Esophagus squamous epithelium (tissue), 4 donors: ENCODE measurements at regions not wholly inside any gene's neighbourhood (a gene's known extent, or its start where the extent isn't known, plus 50 kb on each side); places are given as distances from the start of the nearest gene placed in this dataset.
"Not testable (repeated sequence)": the region's sequence is repeated elsewhere in the genome, so short reads cannot be mapped to it uniquely, and the experiment has no call there.

Experiments used
- POLR2A ChIP-seq, 4 donors: fragments of 450-650 bp; IDR thresholded peaks; one replicate each; pipeline ENCODE4 v1.6.1; 2017; ENCODE audit warnings: antibody characterized with exemption in 4 of 4, mild to moderate bottlenecking in 4 of 4, moderate library complexity in 3 of 4
- TF ChIP-seq, protein P1 (sequence below), 6 experiments: fragments of 450-650 bp in 4 of 6; fragments of 200-600 bp in 2 of 6; sonication (generic) in 2 of 6; IDR thresholded peaks; one replicate each; pipeline ENCODE4 v1.5.1; 2016 to 2019; ENCODE audit warnings: antibody characterized with exemption in 6 of 6, mild to moderate bottlenecking in 4 of 6, moderate library complexity in 4 of 6

DNA sequence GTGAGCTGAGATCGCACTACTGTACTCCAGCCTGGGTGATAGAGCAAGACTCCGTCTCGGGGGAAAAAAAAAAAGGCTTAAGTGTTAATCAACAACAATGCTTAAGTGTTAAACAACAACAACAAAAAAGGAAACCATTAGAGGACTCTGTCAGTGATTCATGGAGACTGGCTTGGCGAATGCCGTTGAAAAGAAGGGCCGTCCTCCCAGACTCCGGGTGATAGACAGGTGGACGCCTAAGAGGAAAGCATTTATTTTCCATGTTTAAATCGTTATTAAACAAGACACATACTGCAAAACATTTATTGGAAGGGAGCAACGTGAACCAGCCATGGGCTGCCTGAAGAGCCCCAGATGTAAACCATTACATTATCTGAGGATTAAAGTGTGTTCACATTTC is 137.8 kb upstream of the TPTE start:
- TF ChIP-seq, protein P1, sequence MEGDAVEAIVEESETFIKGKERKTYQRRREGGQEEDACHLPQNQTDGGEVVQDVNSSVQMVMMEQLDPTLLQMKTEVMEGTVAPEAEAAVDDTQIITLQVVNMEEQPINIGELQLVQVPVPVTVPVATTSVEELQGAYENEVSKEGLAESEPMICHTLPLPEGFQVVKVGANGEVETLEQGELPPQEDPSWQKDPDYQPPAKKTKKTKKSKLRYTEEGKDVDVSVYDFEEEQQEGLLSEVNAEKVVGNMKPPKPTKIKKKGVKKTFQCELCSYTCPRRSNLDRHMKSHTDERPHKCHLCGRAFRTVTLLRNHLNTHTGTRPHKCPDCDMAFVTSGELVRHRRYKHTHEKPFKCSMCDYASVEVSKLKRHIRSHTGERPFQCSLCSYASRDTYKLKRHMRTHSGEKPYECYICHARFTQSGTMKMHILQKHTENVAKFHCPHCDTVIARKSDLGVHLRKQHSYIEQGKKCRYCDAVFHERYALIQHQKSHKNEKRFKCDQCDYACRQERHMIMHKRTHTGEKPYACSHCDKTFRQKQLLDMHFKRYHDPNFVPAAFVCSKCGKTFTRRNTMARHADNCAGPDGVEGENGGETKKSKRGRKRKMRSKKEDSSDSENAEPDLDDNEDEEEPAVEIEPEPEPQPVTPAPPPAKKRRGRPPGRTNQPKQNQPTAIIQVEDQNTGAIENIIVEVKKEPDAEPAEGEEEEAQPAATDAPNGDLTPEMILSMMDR (IDR thresholded peaks at IDR 0.05), result not testable (repeated sequence)
- not testable (repeated sequence) for TF ChIP-seq POLR2A (IDR thresholded peaks at IDR 0.05)
